Activated naive CD8-positive, alpha-beta T cell treated with anti-CD3 and anti-CD28 coated beads, Interleukin-2, amount 50 U/mL, for 16 hours (primary cell): ENCODE measurements at regions not wholly inside any gene's neighbourhood (a gene's known extent, or its start where the extent isn't known, plus 50 kb on each side); places are given as distances from the start of the nearest gene placed in this dataset.
A peak's percentile ranks its signal among the peaks of the same experiment; 100 is the strongest.

Experiments
- DNase-seq: peaks from one replicate; pipeline ENCODE4 v3.0.0-alpha.2; 2020; ENCODE audit warnings: low read depth, low spot score

- DNase-seq, result no peak
These were observed 52.8 kb downstream of the PPP1R2C start for GRCh38 chrX:42725196-42725595.

GRCh38 chrX:42720209-42720608 is 57.8 kb downstream of the PPP1R2C start:
- DNase-seq, result no peak

- DNase-seq, result no peak
These were observed 62.2 kb downstream of the PPP1R2C start for GRCh38 chrX:42715701-42716262.

GRCh38 chrX:42714981-42715700 is 62.8 kb downstream of the PPP1R2C start:
- peak; percentile 1 for DNase-seq

GRCh38 chrX:42710452-42710851 is 67.5 kb downstream of the PPP1R2C start:
- no peak for DNase-seq

- no peak for DNase-seq
These were observed 69.7 kb downstream of the PPP1R2C start for GRCh38 chrX:42708222-42708621.

GRCh38 chrX:42707742-42708141 is 70.2 kb downstream of the PPP1R2C start:
- no peak for DNase-seq

- no peak for DNase-seq
These were observed 73.5 kb downstream of the PPP1R2C start for GRCh38 chrX:42704454-42704853.

GRCh38 chrX:42697544-42697943 is 80.4 kb downstream of the PPP1R2C start:
- DNase-seq, result no peak

- DNase-seq, result no peak
These were observed 81.3 kb downstream of the PPP1R2C start for GRCh38 chrX:42696536-42697124.

- DNase-seq, result no peak
These were observed 82.1 kb downstream of the PPP1R2C start for GRCh38 chrX:42695800-42696358.

- no peak for DNase-seq
These were observed 83.6 kb downstream of the PPP1R2C start for GRCh38 chrX:42694260-42694815.

- no peak for DNase-seq
These were observed 86.8 kb downstream of the PPP1R2C start for GRCh38 chrX:42691196-42691595.

GRCh38 chrX:42686706-42687105 is 91.3 kb downstream of the PPP1R2C start:
- no peak for DNase-seq

GRCh38 chrX:42686296-42686695 is 91.7 kb downstream of the PPP1R2C start:
- DNase-seq, result no peak

- no peak for DNase-seq
These were observed 93.9 kb downstream of the PPP1R2C start for GRCh38 chrX:42684065-42684464.

GRCh38 chrX:42680666-42681065 is 97.3 kb downstream of the PPP1R2C start:
- no peak for DNase-seq

- no peak for DNase-seq
These were observed 99.8 kb downstream of the PPP1R2C start for GRCh38 chrX:42678133-42678532.

- no peak for DNase-seq
These were observed 104.6 kb downstream of the PPP1R2C start for GRCh38 chrX:42673301-42673810.

GRCh38 chrX:42664680-42665079 is 113.3 kb downstream of the PPP1R2C start:
- DNase-seq, result no peak

- no peak for DNase-seq
These were observed 149.5 kb downstream of the PPP1R2C start for GRCh38 chrX:42628471-42628870.

GRCh38 chrX:42627891-42628290 is 150.1 kb downstream of the PPP1R2C start:
- DNase-seq, result no peak
